Tibial artery (tissue), 4 donors: ENCODE measurements at regions not wholly inside any gene's neighbourhood (a gene's known extent, or its start where the extent isn't known, plus 50 kb on each side); places are given as distances from the start of the nearest gene placed in this dataset.

ENCODE experiments used
- DNase-seq, 2 donors: peaks; one replicate each; pipeline ENCODE4 v3.0.0-alpha.2; 2019
- H3K27ac ChIP-seq, 2 donors: fragments of 200-600 bp; sonication (generic) in 1 of 2; 1 replicate in 1 of 2; 2 replicates in 1 of 2; pipeline ENCODE4 v1.5.1; 2018 to 2019; ENCODE audit warnings: mild to moderate bottlenecking in 1 of 2
- H3K27me3 ChIP-seq, 2 donors: fragments of 200-600 bp; sonication (generic) in 1 of 2; one replicate each; pipeline versions ENCODE4 v1.5.1 to v1.6.0; 2016 to 2019
- H3K36me3 ChIP-seq, 3 donors: fragments of 200-600 bp; sonication (generic) in 2 of 3; one replicate each; pipeline ENCODE4 v1.5.1; 2016 to 2019; ENCODE audit warnings: mild to moderate bottlenecking in 2 of 3
- H3K4me1 ChIP-seq, 4 donors: fragments of 200-600 bp; sonication (generic) in 2 of 4; 1 replicate in 3 of 4; 2 replicates in 1 of 4; pipeline ENCODE4 v1.5.1; 2016 to 2019
- H3K4me3 ChIP-seq, 2 donors: fragments of 200-600 bp; sonication (generic) in 1 of 2; 1 replicate in 1 of 2; 2 replicates in 1 of 2; pipeline ENCODE4 v1.5.1; 2018 to 2019; ENCODE audit warnings: mild to moderate bottlenecking in 2 of 2
- H3K9me3 ChIP-seq, 3 donors: fragments of 200-600 bp; sonication (generic) in 1 of 3; one replicate each; pipeline ENCODE4 v1.5.1; 2016 to 2019
- intact Hi-C: fragments of 100-400 bp; cut with DNase I; formaldehyde crosslinking; loops from one replicate; pipeline ENCODE4 v1.15.0; 2023; ENCODE audit warnings: low total_unique reads
- TF ChIP-seq, protein P1 (sequence below), 2 experiments: fragments of 200-600 bp in 1 of 2; fragments of 450-650 bp in 1 of 2; IDR thresholded peaks; one replicate each; pipeline ENCODE4 v1.5.1; 2017 to 2019; ENCODE audit warnings: antibody characterized with exemption in 2 of 2, mild to moderate bottlenecking in 1 of 2, moderate library complexity in 1 of 2

DNA sequence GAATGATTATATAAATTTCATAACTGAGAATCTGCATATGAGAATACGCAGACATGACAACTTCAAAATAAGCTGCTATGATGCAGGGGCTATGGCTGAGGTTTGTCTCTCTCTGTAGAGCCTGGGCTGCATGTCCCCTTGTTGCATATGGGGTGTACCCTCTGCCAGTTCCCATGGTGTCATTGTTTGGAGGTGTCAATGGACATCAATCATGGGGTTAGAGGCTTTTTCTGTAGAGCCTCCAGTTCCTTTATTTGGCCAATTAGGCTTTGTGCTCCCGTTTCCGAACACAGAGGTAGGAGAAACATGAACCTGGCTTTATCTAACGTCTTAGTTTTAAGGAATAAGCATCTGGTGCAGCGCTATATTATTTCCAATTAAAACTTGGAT lies 77.3 kb upstream of the RARB start:
- Histone ChIP-seq H3K27me3 (no peaks in the 10 kb centered on the region), H3K36me3 (no peaks in the 10 kb centered on the region), H3K4me1 (peaks cover 0 to 14% (median 5%) of the 10 kb centered on the region in 4 donors), H3K9me3 (no peaks in the 10 kb centered on the region), H3K4me3 (no peak overlapping the region), H3K27ac (no peak overlapping the region)
- intact Hi-C loops, result no loop called here
- TF ChIP-seq, protein P1, sequence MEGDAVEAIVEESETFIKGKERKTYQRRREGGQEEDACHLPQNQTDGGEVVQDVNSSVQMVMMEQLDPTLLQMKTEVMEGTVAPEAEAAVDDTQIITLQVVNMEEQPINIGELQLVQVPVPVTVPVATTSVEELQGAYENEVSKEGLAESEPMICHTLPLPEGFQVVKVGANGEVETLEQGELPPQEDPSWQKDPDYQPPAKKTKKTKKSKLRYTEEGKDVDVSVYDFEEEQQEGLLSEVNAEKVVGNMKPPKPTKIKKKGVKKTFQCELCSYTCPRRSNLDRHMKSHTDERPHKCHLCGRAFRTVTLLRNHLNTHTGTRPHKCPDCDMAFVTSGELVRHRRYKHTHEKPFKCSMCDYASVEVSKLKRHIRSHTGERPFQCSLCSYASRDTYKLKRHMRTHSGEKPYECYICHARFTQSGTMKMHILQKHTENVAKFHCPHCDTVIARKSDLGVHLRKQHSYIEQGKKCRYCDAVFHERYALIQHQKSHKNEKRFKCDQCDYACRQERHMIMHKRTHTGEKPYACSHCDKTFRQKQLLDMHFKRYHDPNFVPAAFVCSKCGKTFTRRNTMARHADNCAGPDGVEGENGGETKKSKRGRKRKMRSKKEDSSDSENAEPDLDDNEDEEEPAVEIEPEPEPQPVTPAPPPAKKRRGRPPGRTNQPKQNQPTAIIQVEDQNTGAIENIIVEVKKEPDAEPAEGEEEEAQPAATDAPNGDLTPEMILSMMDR (IDR thresholded peaks at IDR 0.05), result no peak
- no peak for DNase-seq

DNA sequence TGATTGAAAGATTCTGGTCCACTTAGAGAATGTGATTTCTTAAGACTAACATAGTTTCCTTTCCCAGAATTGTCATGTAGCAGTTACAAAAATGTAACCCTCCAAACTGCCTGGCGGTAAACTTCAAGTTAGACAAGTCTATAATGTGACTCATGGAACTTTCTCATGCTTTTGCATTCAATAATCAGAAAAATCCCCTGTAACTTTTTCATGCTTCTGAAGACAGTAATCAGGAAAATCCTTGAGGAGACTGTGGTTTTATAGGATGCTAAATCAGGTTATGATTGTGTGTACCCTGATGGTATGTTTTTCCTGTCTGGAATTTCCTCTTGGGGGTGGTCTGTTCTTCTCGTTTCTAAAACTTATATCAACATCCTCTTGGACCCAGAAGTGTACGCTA lies 74.0 kb upstream of the RARB start:
- DNase-seq, result no peak
- no peak overlapping the region for H3K27ac ChIP-seq
- H3K4me3 ChIP-seq, result no peak overlapping the region
- no peaks in the 10 kb centered on the region for H3K36me3 ChIP-seq
- intact Hi-C loops, result no loop called here
- H3K27me3 ChIP-seq, result no peaks in the 10 kb centered on the region
- H3K4me1 ChIP-seq, result peaks cover 0 to 14% (median 5%) of the 10 kb centered on the region in 4 donors
- TF ChIP-seq, protein P1 (IDR thresholded peaks at IDR 0.05), result no peak
- no peaks in the 10 kb centered on the region for H3K9me3 ChIP-seq

DNA sequence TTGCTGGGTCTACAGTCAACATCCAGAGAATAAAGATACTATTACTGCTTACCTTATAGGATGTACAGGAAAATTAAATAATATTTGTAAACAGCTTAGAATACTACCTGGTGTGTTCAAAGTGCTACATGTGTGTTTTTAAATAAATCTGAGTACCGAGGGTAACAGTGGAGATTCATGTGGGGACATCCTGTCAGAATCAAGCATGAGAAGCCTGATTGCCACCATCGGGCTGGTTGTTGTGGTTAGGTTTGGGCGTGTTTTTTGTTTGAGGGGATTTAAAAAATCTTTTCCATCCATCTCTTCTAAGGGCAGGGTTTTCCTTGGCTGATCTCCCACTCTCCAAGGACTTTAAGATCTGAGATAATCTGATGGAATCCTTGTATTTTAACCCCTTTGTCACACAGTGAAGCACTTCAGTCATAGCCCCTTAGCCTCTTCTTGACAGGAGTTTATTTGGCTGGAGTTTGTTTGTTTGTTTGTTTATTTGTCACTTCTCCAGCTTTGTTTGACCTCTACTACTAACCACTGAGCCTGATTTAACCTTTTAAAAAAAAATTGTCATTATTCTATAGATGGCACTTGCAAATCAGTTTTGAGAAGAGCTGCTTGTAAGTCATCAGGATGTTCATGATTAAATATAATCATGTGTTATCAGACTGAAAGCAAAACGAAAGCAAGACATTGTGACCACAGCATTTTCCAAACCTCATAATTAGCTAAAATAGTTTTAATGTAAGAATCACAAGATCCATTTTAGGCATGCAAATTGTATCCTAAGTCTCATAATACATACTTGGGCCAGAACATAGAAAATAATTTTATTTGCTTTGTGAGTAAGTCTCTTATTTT lies 72.8 kb upstream of the RARB start:
- Histone ChIP-seq H3K4me3 (peak overlapping the region in 1 of 2 donors; percentile 0), H3K27ac (no peak overlapping the region)
- TF ChIP-seq, protein P1 (IDR thresholded peaks at IDR 0.05), result no peak

DNA sequence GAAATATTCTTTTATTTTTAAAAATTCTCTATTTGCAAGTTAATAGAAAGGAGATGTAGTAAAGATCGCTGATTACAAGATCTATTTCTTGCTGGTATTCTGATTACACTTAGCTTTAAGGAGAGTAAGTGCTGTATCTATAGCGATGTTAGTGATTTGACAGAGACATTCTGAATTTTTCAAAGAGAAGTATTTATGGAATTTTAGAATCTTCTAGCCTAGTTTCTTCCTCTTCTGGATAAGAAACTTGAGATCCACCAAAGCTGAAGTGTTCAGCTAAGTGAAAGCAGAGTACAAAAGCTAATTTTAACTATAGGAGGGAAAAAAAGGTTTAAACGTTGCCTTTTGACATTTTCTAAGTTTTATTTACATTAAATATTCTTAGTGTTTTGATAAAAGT lies 72.1 kb upstream of the RARB start:
- intact Hi-C loops, result no loop called here
- Histone ChIP-seq H3K9me3 (no peaks in the 10 kb centered on the region), H3K27me3 (no peaks in the 10 kb centered on the region)

More for the DNA sequence above, 72.8 kb upstream of the RARB start:
- Histone ChIP-seq H3K27me3 (no peaks in the 10 kb centered on the region), H3K36me3 (no peaks in the 10 kb centered on the region), H3K4me1 (peaks cover 0 to 14% (median 5%) of the 10 kb centered on the region in 4 donors), H3K9me3 (no peaks in the 10 kb centered on the region)
- intact Hi-C loops, result no loop called here
- no peak for DNase-seq

DNA sequence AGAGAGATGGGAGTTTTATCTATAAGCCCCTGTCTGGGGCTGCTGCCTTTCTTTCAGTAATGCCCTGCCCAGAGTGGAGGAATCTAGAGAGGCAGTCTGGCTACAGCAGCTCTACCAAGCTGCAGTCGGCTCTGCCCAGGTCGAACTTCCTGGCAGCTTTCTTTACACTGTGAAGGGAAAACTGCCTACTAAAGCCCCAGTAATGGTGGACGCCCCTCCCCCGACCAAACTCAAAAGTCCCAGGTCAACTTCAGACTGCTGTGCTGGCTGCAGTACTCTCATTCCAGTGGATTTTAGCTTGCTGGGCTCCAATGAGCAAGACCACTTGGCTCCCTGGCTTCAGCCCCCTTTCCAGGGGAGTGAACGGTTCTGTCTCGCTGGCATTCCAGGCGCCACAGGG lies 65.9 kb upstream of the RARB start:
- no peak for DNase-seq
- Histone ChIP-seq H3K4me1 (no peaks in the 10 kb centered on the region), H3K9me3 (no peaks in the 10 kb centered on the region), H3K4me3 (no peak overlapping the region), H3K36me3 (no peaks in the 10 kb centered on the region), H3K27ac (no peak overlapping the region), H3K27me3 (no peaks in the 10 kb centered on the region)
- intact Hi-C loops, result no loop called here
- TF ChIP-seq, protein P1 (IDR thresholded peaks at IDR 0.05), result no peak

More for the DNA sequence above, 72.1 kb upstream of the RARB start:
- no peak for DNase-seq
- no peak overlapping the region for H3K27ac ChIP-seq
- H3K4me1 ChIP-seq, result peaks cover 0 to 14% (median 5%) of the 10 kb centered on the region in 4 donors
- no peaks in the 10 kb centered on the region for H3K36me3 ChIP-seq
- TF ChIP-seq, protein P1 (IDR thresholded peaks at IDR 0.05), result no peak
- H3K4me3 ChIP-seq, result peak overlapping the region in 1 of 2 donors; percentile 0
